PFSK-1 (cell line): ENCODE measurements at regions not wholly inside any gene's neighbourhood (a gene's known extent, or its start where the extent isn't known, plus 50 kb on each side); places are given as distances from the start of the nearest gene placed in this dataset.

ENCODE experiments used
- FOXP2 ChIP-seq: optimal IDR thresholded peaks from 2 replicates; pipeline ENCODE3; 2011; ENCODE audit warnings: borderline replicate concordance, control low read depth, inconsistent platforms; ENCODE audit not compliant: insufficient read depth; ENCODE audit errors: extremely low read length, extremely low read depth
- POLR2AphosphoS5 ChIP-seq: IDR thresholded peaks from 2 replicates; pipeline ENCODE4 v1.6.1; 2012; ENCODE audit warnings: low read depth, mild to moderate bottlenecking, control low read depth, low read length, moderate library complexity
- SIN3A ChIP-seq: IDR thresholded peaks from 2 replicates; pipeline ENCODE4 v1.6.1; 2012; ENCODE audit warnings: mild to moderate bottlenecking, low read length, moderate library complexity, borderline replicate concordance; ENCODE audit not compliant: insufficient read depth
- TAF1 ChIP-seq: IDR thresholded peaks from 2 replicates; pipeline ENCODE4 v1.6.1; 2012; ENCODE audit warnings: low read length, control low read depth, borderline replicate concordance; ENCODE audit not compliant: insufficient read depth
- TF ChIP-seq, protein P1 (sequence below), 2 experiments: IDR thresholded peaks; 2 replicates each; pipeline versions ENCODE4 v1.6.1 to v1.8.0; 2011 to 2012; ENCODE audit warnings: low read depth in 2 of 2, low read length in 2 of 2, control low read depth in 1 of 2, inconsistent platforms in 1 of 2, mild to moderate bottlenecking in 1 of 2, moderate library complexity in 1 of 2; ENCODE audit not compliant: insufficient read depth in 1 of 2

DNA sequence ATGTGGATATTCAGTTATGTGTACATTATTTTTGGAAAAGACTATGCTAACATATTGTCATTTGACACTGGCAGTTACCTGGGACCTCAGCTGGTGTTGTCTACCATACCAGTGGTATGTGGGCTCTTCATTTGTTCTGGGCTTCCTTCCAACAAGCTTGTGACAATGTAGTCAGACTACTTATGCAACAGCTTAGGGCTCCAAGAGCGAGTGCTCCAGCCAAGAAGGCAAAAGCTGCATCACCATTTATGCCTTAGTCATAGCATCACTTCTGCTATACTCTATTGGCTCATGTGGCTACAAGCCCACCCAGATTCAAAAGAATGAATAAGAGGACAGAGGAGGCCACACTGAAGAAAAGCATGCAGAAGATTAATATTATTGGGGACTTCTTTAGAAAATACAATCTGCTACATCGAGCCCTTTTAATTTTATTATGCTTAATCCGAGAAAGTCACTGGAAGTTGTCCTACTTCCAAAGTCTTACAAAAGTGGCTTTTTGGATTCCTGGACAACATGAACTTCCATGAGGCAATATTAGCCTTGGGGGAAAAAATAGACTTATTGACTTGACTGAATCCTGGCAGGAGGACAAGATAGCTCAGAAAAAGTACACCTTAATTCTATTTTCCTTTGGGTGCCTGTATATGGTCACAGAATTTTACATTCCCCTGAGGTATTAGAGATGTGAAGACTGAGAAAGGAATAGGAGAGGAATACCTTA, 529.4 kb upstream of the HTR2A start:
- TF ChIP-seq TAF1 (no peak), SIN3A (no peak), POLR2AphosphoS5 (no peak), FOXP2 (no peak)
- TF ChIP-seq, protein P1, sequence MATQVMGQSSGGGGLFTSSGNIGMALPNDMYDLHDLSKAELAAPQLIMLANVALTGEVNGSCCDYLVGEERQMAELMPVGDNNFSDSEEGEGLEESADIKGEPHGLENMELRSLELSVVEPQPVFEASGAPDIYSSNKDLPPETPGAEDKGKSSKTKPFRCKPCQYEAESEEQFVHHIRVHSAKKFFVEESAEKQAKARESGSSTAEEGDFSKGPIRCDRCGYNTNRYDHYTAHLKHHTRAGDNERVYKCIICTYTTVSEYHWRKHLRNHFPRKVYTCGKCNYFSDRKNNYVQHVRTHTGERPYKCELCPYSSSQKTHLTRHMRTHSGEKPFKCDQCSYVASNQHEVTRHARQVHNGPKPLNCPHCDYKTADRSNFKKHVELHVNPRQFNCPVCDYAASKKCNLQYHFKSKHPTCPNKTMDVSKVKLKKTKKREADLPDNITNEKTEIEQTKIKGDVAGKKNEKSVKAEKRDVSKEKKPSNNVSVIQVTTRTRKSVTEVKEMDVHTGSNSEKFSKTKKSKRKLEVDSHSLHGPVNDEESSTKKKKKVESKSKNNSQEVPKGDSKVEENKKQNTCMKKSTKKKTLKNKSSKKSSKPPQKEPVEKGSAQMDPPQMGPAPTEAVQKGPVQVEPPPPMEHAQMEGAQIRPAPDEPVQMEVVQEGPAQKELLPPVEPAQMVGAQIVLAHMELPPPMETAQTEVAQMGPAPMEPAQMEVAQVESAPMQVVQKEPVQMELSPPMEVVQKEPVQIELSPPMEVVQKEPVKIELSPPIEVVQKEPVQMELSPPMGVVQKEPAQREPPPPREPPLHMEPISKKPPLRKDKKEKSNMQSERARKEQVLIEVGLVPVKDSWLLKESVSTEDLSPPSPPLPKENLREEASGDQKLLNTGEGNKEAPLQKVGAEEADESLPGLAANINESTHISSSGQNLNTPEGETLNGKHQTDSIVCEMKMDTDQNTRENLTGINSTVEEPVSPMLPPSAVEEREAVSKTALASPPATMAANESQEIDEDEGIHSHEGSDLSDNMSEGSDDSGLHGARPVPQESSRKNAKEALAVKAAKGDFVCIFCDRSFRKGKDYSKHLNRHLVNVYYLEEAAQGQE (IDR thresholded peaks at IDR 0.05; ENCODE audit: insufficient read depth in 1 of 2, low read depth in 2 of 2, low read length in 2 of 2), result no peak

DNA sequence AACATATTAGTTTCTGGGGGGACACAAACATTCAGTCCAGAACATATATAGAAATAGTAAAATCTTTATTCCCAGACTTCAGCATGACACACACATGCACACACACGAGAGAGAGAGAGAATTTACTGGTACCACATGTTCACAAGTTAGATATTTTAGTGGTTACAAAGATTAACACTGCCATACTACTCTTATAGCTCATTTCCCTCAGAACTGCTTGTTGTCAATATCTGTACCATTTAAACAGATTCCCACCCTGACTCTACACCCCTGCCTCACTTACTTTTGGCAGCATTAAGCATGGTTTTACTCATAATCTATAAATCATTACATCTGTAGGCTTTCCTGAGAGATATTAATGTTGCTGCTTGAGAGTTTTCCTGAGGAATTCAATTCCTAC, 524.7 kb upstream of the HTR2A start:
- TF ChIP-seq POLR2AphosphoS5, result no peak
- TF ChIP-seq, protein P1 (IDR thresholded peaks at IDR 0.05; ENCODE audit: insufficient read depth in 1 of 2, low read depth in 2 of 2, low read length in 2 of 2), result no peak
- no peak for TF ChIP-seq TAF1
- no peak for TF ChIP-seq FOXP2
- no peak for TF ChIP-seq SIN3A

DNA sequence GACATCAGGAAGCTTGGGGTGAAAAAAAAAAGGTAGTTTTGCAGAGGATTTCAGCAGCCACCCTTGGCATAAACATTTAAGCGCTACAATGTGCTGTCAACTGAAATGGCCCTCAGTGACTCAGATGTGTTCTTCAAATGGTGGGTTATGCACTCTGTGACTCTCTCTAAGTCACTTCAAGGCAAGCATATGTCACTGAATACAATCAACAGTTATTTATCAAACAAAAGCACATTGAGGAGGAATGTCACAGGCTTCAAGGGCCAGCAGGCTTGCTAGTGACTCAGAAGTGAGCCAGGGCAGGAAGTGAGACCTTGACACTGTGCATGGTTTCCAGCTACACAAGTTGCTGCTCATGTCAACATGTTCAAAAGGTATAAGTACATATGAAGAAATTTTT, 523.7 kb upstream of the HTR2A start:
- no peak for TF ChIP-seq TAF1
- no peak for TF ChIP-seq SIN3A
- no peak for TF ChIP-seq FOXP2
- TF ChIP-seq, protein P1 (IDR thresholded peaks at IDR 0.05; ENCODE audit: insufficient read depth in 1 of 2, low read depth in 2 of 2, low read length in 2 of 2), result no peak
- no peak for TF ChIP-seq POLR2AphosphoS5

DNA sequence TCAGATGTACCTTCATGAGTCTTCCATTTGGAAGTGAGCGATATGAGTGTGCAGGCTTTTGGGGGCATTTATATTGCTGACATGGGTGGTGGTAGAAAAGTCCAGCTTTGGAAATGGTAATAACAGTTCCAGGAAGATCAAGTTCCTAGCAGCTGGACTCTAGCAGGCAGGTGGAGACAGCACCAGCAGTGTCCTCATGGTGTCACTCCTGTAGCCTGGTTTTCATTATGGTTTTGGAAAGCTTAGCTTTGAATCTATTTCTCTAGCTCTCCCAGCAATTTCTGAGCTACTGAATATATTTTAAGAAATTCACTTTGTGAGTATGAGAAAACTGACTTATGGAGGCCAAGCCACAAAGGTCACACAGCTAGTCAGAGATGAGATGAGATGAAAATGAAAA, 523.2 kb upstream of the HTR2A start:
- TF ChIP-seq FOXP2 (no peak), SIN3A (no peak), TAF1 (no peak), POLR2AphosphoS5 (no peak)
- TF ChIP-seq, protein P1 (IDR thresholded peaks at IDR 0.05; ENCODE audit: insufficient read depth in 1 of 2, low read depth in 2 of 2, low read length in 2 of 2), result no peak
